AG09319 (cell line): ENCODE measurements at regions not wholly inside any gene's neighbourhood (a gene's known extent, or its start where the extent isn't known, plus 50 kb on each side); places are given as distances from the start of the nearest gene placed in this dataset.

Experiments
- DNase-seq: peaks from one replicate; pipeline ENCODE4 v3.0.0-alpha.2; 2010; ENCODE audit warnings: low read depth; ENCODE audit errors: extremely low read depth
- CTCF ChIP-seq: IDR thresholded peaks from 2 replicates; pipeline ENCODE4 v1.5.1; 2011; ENCODE audit warnings: low read depth, mild to moderate bottlenecking, inconsistent platforms, low read length, moderate library complexity

- DNase-seq = no peak
- TF ChIP-seq CTCF = no peak
These were observed 88.0 kb upstream of the IQSEC1 start for GRCh38 chr3:13161021-13161759.

GRCh38 chr3:13160619-13161018 is 87.4 kb upstream of the IQSEC1 start:
- no peak for TF ChIP-seq CTCF

GRCh38 chr3:13159890-13160289 is 86.7 kb upstream of the IQSEC1 start:
- no peak for TF ChIP-seq CTCF
- no peak for DNase-seq

More at GRCh38 chr3:13160619-13161018, 87.4 kb upstream of the IQSEC1 start:
- DNase-seq = no peak

GRCh38 chr3:13158871-13159270 is 85.6 kb upstream of the IQSEC1 start:
- no peak for DNase-seq
- TF ChIP-seq CTCF = no peak

- TF ChIP-seq CTCF = no peak
- no peak for DNase-seq
These were observed 85.2 kb upstream of the IQSEC1 start for GRCh38 chr3:13158408-13158807.

GRCh38 chr3:13157986-13158385 is 84.8 kb upstream of the IQSEC1 start:
- TF ChIP-seq CTCF = no peak
- no peak for DNase-seq

- no peak for DNase-seq
- TF ChIP-seq CTCF = no peak
These were observed 79.8 kb upstream of the IQSEC1 start for GRCh38 chr3:13152826-13153710.
